ENCODE measurements at regions not wholly inside any gene's neighbourhood (a gene's known extent, or its start where the extent isn't known, plus 50 kb on each side); places are given as distances from the start of the nearest gene placed in this dataset.
"Not testable (repeated sequence)": the region's sequence is repeated elsewhere in the genome, so short reads cannot be mapped to it uniquely, and the experiment has no call there.

- no peak overlapping the region for H4K5ac ChIP-seq (ENCODE audit: low read length)
These were observed 570.0 kb downstream of the TBC1D32 start for GRCh38 chr6:120764312-120764711.

GRCh38 chr6:120759570-120759969 lies 574.7 kb downstream of the TBC1D32 start:
- no peak for DNase-seq
- Histone ChIP-seq H3K56ac (ENCODE audit: low read length) (no peak overlapping the region), H2BK5ac (ENCODE audit: low read length) (no peak overlapping the region), H2AK5ac (ENCODE audit: low read length) (no peak overlapping the region), H4K5ac (ENCODE audit: low read length) (no peak overlapping the region), H3K79me1 (ENCODE audit: low read length) (no peaks in the 10 kb centered on the region), H3K4ac (ENCODE audit: low read depth, low read length) (no peak overlapping the region), H2BK15ac (replicated peaks; ENCODE audit: low read depth) (no peak overlapping the region), H4K8ac (ENCODE audit: low read depth, low read length) (no peak overlapping the region), H3K18ac (ENCODE audit: low read length) (no peak overlapping the region), H3K27me3 (ENCODE audit: insufficient read depth, low read length, poor library complexity) (no peaks in the 10 kb centered on the region), H3K27ac (ENCODE audit: low read depth, low read length) (no peak overlapping the region), H2BK120ac (ENCODE audit: low read depth, low read length) (no peak overlapping the region), H3K79me2 (ENCODE audit: control insufficient read depth, insufficient read depth, low read length) (no peaks in the 10 kb centered on the region), H3K4me1 (ENCODE audit: control insufficient read depth, low read depth, low read length) (no peaks in the 10 kb centered on the region), H3K23ac (ENCODE audit: low read length) (no peak overlapping the region), H3K4me3 (ENCODE audit: low read length) (no peak overlapping the region), H3K36me3 (ENCODE audit: control insufficient read depth, insufficient read depth, low read length) (no peaks in the 10 kb centered on the region), H3K9ac (ENCODE audit: low read length) (no peak overlapping the region), H3K4me2 (ENCODE audit: low read length) (no peak overlapping the region)
- WGBS (ENCODE audit: extremely low coverage, insufficient coverage, low lambda C conversion rate): no CpG with 5 or more reads among the region's 1 CpG

More at GRCh38 chr6:120764312-120764711, 570.0 kb downstream of the TBC1D32 start:
- Histone ChIP-seq H3K36me3 (ENCODE audit: control insufficient read depth, insufficient read depth, low read length) (no peaks in the 10 kb centered on the region), H2BK120ac (ENCODE audit: low read depth, low read length) (no peak overlapping the region), H4K8ac (ENCODE audit: low read depth, low read length) (no peak overlapping the region), H3K27me3 (ENCODE audit: insufficient read depth, low read length, poor library complexity) (no peaks in the 10 kb centered on the region), H3K79me2 (ENCODE audit: control insufficient read depth, insufficient read depth, low read length) (no peaks in the 10 kb centered on the region), H3K4me3 (ENCODE audit: low read length) (no peak overlapping the region), H3K18ac (ENCODE audit: low read length) (no peak overlapping the region), H3K4me1 (ENCODE audit: control insufficient read depth, low read depth, low read length) (no peaks in the 10 kb centered on the region), H2AK5ac (ENCODE audit: low read length) (no peak overlapping the region), H3K4me2 (ENCODE audit: low read length) (no peak overlapping the region), H3K23ac (ENCODE audit: low read length) (no peak overlapping the region), H3K9ac (ENCODE audit: low read length) (no peak overlapping the region), H3K56ac (ENCODE audit: low read length) (no peak overlapping the region), H2BK15ac (replicated peaks; ENCODE audit: low read depth) (no peak overlapping the region), H2BK5ac (ENCODE audit: low read length) (no peak overlapping the region), H3K79me1 (ENCODE audit: low read length) (no peaks in the 10 kb centered on the region), H3K27ac (ENCODE audit: low read depth, low read length) (no peak overlapping the region), H3K4ac (ENCODE audit: low read depth, low read length) (no peak overlapping the region)
- peak; percentile 44 for DNase-seq

- H3K27ac ChIP-seq (ENCODE audit: low read depth, low read length); H4K5ac ChIP-seq (ENCODE audit: low read length); H4K8ac ChIP-seq (ENCODE audit: low read depth, low read length); H3K56ac ChIP-seq (ENCODE audit: low read length); H2BK120ac ChIP-seq (ENCODE audit: low read depth, low read length); H3K4me1 ChIP-seq (ENCODE audit: control insufficient read depth, low read depth, low read length); H3K79me2 ChIP-seq (ENCODE audit: control insufficient read depth, insufficient read depth, low read length); H3K18ac ChIP-seq (ENCODE audit: low read length); H3K79me1 ChIP-seq (ENCODE audit: low read length); H3K4ac ChIP-seq (ENCODE audit: low read depth, low read length); H3K23ac ChIP-seq (ENCODE audit: low read length); H2BK15ac ChIP-seq (replicated peaks; ENCODE audit: low read depth); H2BK5ac ChIP-seq (ENCODE audit: low read length); H3K4me3 ChIP-seq (ENCODE audit: low read length); H3K27me3 ChIP-seq (ENCODE audit: insufficient read depth, low read length, poor library complexity); H3K9ac ChIP-seq (ENCODE audit: low read length); DNase-seq; H3K4me2 ChIP-seq (ENCODE audit: low read length); H3K36me3 ChIP-seq (ENCODE audit: control insufficient read depth, insufficient read depth, low read length); H2AK5ac ChIP-seq (ENCODE audit: low read length): not testable (repeated sequence)
- no CpG with 5 or more reads among the region's 12 CpGs for WGBS (ENCODE audit: extremely low coverage, insufficient coverage, low lambda C conversion rate)
These were observed 585.7 kb downstream of the TBC1D32 start for GRCh38 chr6:120748574-120748973.

- H3K4me3 ChIP-seq (ENCODE audit: low read length): no peak overlapping the region
- H3K56ac ChIP-seq (ENCODE audit: low read length): no peak overlapping the region
- H2AK5ac ChIP-seq (ENCODE audit: low read length): no peak overlapping the region
- H3K23ac ChIP-seq (ENCODE audit: low read length): no peak overlapping the region
- H3K27me3 ChIP-seq (ENCODE audit: insufficient read depth, low read length, poor library complexity): no peaks in the 10 kb centered on the region
- H3K79me1 ChIP-seq (ENCODE audit: low read length): no peaks in the 10 kb centered on the region
- H3K79me2 ChIP-seq (ENCODE audit: control insufficient read depth, insufficient read depth, low read length): no peaks in the 10 kb centered on the region
- no peak overlapping the region for H3K27ac ChIP-seq (ENCODE audit: low read depth, low read length)
- H2BK120ac ChIP-seq (ENCODE audit: low read depth, low read length): no peak overlapping the region
- no peak overlapping the region for H2BK5ac ChIP-seq (ENCODE audit: low read length)
- no CpG with 5 or more reads among the region's 2 CpGs for WGBS (ENCODE audit: extremely low coverage, insufficient coverage, low lambda C conversion rate)
- no peak for DNase-seq
- no peaks in the 10 kb centered on the region for H3K4me1 ChIP-seq (ENCODE audit: control insufficient read depth, low read depth, low read length)
- no peak overlapping the region for H3K9ac ChIP-seq (ENCODE audit: low read length)
- H2BK15ac ChIP-seq (replicated peaks; ENCODE audit: low read depth): no peak overlapping the region
- no peak overlapping the region for H3K18ac ChIP-seq (ENCODE audit: low read length)
- no peak overlapping the region for H3K4me2 ChIP-seq (ENCODE audit: low read length)
- no peak overlapping the region for H4K5ac ChIP-seq (ENCODE audit: low read length)
- no peak overlapping the region for H3K4ac ChIP-seq (ENCODE audit: low read depth, low read length)
- H4K8ac ChIP-seq (ENCODE audit: low read depth, low read length): no peak overlapping the region
- H3K36me3 ChIP-seq (ENCODE audit: control insufficient read depth, insufficient read depth, low read length): no peaks in the 10 kb centered on the region
These were observed 597.5 kb downstream of the TBC1D32 start for GRCh38 chr6:120736740-120737139.

GRCh38 chr6:120735641-120736040 lies 598.6 kb downstream of the TBC1D32 start:
- no peak overlapping the region for H3K27ac ChIP-seq (ENCODE audit: low read depth, low read length)
- H3K36me3 ChIP-seq (ENCODE audit: control insufficient read depth, insufficient read depth, low read length): no peaks in the 10 kb centered on the region
- H4K5ac ChIP-seq (ENCODE audit: low read length): no peak overlapping the region
- no peak overlapping the region for H3K4me3 ChIP-seq (ENCODE audit: low read length)
- H3K4ac ChIP-seq (ENCODE audit: low read depth, low read length): no peak overlapping the region
- H3K23ac ChIP-seq (ENCODE audit: low read length): no peak overlapping the region
- no peak overlapping the region for H2BK15ac ChIP-seq (replicated peaks; ENCODE audit: low read depth)
- H2BK5ac ChIP-seq (ENCODE audit: low read length): no peak overlapping the region
- no peak overlapping the region for H3K18ac ChIP-seq (ENCODE audit: low read length)
- H3K79me2 ChIP-seq (ENCODE audit: control insufficient read depth, insufficient read depth, low read length): no peaks in the 10 kb centered on the region
- H2BK120ac ChIP-seq (ENCODE audit: low read depth, low read length): no peak overlapping the region
- no peak for DNase-seq
- H3K27me3 ChIP-seq (ENCODE audit: insufficient read depth, low read length, poor library complexity): no peaks in the 10 kb centered on the region
- H3K79me1 ChIP-seq (ENCODE audit: low read length): no peaks in the 10 kb centered on the region
- H4K8ac ChIP-seq (ENCODE audit: low read depth, low read length): no peak overlapping the region
- H3K56ac ChIP-seq (ENCODE audit: low read length): no peak overlapping the region
- H2AK5ac ChIP-seq (ENCODE audit: low read length): no peak overlapping the region
- H3K9ac ChIP-seq (ENCODE audit: low read length): no peak overlapping the region
- no CpG with 5 or more reads among the region's 2 CpGs for WGBS (ENCODE audit: extremely low coverage, insufficient coverage, low lambda C conversion rate)
- H3K4me1 ChIP-seq (ENCODE audit: control insufficient read depth, low read depth, low read length): no peaks in the 10 kb centered on the region
- H3K4me2 ChIP-seq (ENCODE audit: low read length): no peak overlapping the region

GRCh38 chr6:120711255-120711654 lies 623.0 kb downstream of the TBC1D32 start:
- Histone ChIP-seq H2AK5ac (ENCODE audit: low read length) (no peak overlapping the region), H3K79me2 (ENCODE audit: control insufficient read depth, insufficient read depth, low read length) (no peaks in the 10 kb centered on the region), H2BK5ac (ENCODE audit: low read length) (no peak overlapping the region), H3K27ac (ENCODE audit: low read depth, low read length) (no peak overlapping the region), H2BK120ac (ENCODE audit: low read depth, low read length) (no peak overlapping the region), H3K4me3 (ENCODE audit: low read length) (no peak overlapping the region), H3K79me1 (ENCODE audit: low read length) (no peaks in the 10 kb centered on the region), H3K4me1 (ENCODE audit: control insufficient read depth, low read depth, low read length) (no peaks in the 10 kb centered on the region), H3K4me2 (ENCODE audit: low read length) (no peak overlapping the region), H3K27me3 (ENCODE audit: insufficient read depth, low read length, poor library complexity) (no peaks in the 10 kb centered on the region), H3K18ac (ENCODE audit: low read length) (no peak overlapping the region), H3K9ac (ENCODE audit: low read length) (no peak overlapping the region), H3K23ac (ENCODE audit: low read length) (no peak overlapping the region), H3K56ac (ENCODE audit: low read length) (no peak overlapping the region), H4K8ac (ENCODE audit: low read depth, low read length) (no peak overlapping the region), H3K36me3 (ENCODE audit: control insufficient read depth, insufficient read depth, low read length) (no peaks in the 10 kb centered on the region), H4K5ac (ENCODE audit: low read length) (no peak overlapping the region), H3K4ac (ENCODE audit: low read depth, low read length) (no peak overlapping the region), H2BK15ac (replicated peaks; ENCODE audit: low read depth) (no peak overlapping the region)
- no CpG with 5 or more reads among the region's 3 CpGs for whole genome bisulfite sequencing (ENCODE audit: extremely low coverage, insufficient coverage, low lambda C conversion rate)
- DNase-seq: no peak

Data from mesendoderm (in vitro differentiated cells).